Sigmoid colon (tissue), 3 donors: ENCODE measurements at regions not wholly inside any gene's neighbourhood (a gene's known extent, or its start where the extent isn't known, plus 50 kb on each side); places are given as distances from the start of the nearest gene placed in this dataset.

Experiments used
- POLR2A ChIP-seq, 2 donors: fragments of 450-650 bp; IDR thresholded peaks; one replicate each; pipeline ENCODE4 v1.6.1; 2016; ENCODE audit warnings: antibody characterized with exemption in 2 of 2, mild to moderate bottlenecking in 2 of 2, moderate library complexity in 2 of 2
- TF ChIP-seq, protein P1 (sequence below), 4 experiments: fragments of 450-650 bp in 3 of 4; fragments of 200-600 bp in 1 of 4; IDR thresholded peaks; one replicate each; pipeline ENCODE4 v1.5.1; 2016 to 2019; ENCODE audit warnings: antibody characterized with exemption in 4 of 4, mild to moderate bottlenecking in 3 of 4, moderate library complexity in 2 of 4

DNA sequence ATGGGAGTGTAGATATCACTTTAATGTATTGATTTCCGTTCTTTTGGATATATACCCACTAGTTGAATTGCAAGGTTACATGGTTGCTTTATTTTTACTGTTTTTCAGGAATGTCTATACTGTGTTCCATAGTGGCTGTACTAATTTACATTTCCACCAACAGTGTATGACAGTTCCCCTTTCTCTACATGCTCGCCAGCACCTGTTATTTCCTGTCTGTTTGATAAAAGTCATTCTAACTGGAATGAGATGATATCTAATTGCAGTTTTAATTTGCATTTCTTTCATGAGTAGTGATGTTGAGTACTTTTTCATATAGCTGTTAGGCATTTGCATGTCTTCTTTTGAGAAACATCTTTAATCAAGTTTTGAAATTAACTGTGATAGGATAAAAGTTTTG is 818.6 kb downstream of the SLITRK6 start:
- TF ChIP-seq, protein P1, sequence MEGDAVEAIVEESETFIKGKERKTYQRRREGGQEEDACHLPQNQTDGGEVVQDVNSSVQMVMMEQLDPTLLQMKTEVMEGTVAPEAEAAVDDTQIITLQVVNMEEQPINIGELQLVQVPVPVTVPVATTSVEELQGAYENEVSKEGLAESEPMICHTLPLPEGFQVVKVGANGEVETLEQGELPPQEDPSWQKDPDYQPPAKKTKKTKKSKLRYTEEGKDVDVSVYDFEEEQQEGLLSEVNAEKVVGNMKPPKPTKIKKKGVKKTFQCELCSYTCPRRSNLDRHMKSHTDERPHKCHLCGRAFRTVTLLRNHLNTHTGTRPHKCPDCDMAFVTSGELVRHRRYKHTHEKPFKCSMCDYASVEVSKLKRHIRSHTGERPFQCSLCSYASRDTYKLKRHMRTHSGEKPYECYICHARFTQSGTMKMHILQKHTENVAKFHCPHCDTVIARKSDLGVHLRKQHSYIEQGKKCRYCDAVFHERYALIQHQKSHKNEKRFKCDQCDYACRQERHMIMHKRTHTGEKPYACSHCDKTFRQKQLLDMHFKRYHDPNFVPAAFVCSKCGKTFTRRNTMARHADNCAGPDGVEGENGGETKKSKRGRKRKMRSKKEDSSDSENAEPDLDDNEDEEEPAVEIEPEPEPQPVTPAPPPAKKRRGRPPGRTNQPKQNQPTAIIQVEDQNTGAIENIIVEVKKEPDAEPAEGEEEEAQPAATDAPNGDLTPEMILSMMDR (IDR thresholded peaks at IDR 0.05): no peak
- TF ChIP-seq POLR2A (IDR thresholded peaks at IDR 0.05): no peak
